ENCODE measurements at regions not wholly inside any gene's neighbourhood (a gene's known extent, or its start where the extent isn't known, plus 50 kb on each side); places are given as distances from the start of the nearest gene placed in this dataset.
"Not testable (repeated sequence)": the region's sequence is repeated elsewhere in the genome, so short reads cannot be mapped to it uniquely, and the experiment has no call there.

DNA sequence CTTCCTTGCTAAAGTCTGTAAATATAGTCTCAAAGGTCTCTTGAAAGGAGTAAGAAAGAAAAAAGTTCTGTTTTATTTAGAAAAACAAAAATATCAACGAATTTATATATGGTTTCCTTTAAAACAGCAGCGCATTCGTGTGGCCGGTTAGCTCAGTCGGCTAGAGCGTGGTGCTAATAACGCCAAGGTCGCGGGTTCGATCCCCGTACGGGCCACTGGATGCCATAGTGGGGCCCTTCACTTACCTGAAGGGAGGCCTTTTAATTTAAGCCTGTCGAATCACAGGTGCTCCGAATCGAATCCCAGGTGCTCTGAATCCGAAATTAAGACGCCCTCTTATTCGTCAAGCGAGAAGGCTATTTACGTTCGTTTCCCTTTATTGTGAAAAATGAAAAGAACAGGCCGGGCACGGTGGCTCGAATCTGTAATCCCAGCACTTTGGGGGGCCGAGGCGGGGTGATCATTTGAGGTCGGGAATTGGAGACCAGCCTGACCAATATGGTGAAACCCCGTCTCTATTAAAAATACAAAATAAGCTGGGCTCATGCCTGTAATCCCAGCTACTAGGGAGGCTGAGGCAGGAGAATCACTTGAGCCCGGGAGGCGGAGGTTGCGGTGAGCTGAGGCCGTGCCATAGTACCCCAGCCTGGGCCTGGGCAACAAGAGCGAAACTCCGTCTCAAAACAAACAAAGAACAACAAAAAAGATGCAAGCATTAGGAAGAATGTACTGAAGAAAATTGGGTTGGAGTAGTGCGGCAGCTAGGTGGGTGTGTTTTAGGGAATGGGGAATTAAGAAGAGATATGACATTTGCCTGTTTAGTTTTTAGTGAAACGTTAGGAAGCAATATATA is 195.8 kb upstream of the ZNF184 start:
- no peak for DNase-seq

DNA sequence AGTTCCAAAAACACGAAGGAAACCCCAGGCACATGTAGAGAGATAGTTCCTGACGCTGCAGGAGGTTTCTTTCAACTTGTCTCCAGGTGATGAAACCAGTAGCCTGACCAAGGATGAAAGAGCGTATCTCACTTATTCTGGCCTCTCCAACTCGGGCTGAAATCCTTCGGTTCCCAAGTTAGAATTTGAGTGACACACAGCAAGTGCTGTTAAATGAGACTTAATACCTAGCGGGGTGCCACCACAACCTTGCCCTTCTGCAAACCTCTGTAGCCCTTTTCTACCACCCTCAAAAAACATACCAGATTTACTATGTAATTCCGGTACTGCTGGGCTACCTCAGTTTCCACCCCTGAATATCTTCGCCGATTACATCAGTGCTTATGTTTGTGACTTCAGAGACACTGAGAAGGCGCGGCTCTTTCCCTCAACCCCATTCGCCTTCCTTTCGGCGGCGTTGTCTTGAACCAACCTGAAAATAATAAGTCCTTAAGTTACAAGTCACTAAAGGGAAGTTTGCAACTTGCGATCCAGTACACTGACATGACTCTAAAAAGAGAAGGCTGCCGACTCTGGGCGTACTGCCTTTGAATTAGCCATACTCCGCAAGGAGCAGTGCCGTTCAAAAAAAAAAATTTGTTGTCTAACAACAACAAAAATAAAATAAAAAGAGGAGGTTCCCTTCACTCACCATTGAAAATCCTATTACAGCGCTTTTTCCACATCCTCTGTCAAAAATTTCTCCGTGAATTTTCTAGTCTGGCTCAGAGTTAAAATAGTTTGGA is 194.9 kb upstream of the ZNF184 start:
- no peak for DNase-seq

GRCh38 chr6:27667016-27667656 is 194.2 kb upstream of the ZNF184 start:
- no peak for DNase-seq

DNA sequence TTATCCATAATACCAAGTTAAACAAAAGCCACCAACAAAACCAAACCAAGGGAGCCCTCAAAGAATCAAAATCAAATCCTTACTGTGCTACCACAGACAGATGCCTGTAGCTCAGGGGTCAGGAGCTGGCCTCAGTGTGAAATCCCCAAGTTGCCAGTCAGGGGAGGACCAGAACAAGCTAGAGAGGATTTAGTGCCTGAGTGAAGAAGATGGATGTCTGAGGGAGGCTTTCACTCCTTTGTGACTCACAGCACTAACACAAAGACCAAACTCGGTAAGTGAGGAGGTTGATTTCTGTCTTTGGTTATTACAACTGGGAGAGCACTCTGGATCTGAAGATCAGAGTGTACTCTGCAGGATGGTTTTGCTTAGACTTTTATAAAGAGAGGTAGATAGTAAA is 189.9 kb upstream of the ZNF184 start:
- DNase-seq: no peak

GRCh38 chr6:27662212-27662611 is 189.3 kb upstream of the ZNF184 start:
- not testable (repeated sequence) for DNase-seq

GRCh38 chr6:27653143-27653825 is 180.4 kb upstream of the ZNF184 start:
- DNase-seq: not testable (repeated sequence)

DNA sequence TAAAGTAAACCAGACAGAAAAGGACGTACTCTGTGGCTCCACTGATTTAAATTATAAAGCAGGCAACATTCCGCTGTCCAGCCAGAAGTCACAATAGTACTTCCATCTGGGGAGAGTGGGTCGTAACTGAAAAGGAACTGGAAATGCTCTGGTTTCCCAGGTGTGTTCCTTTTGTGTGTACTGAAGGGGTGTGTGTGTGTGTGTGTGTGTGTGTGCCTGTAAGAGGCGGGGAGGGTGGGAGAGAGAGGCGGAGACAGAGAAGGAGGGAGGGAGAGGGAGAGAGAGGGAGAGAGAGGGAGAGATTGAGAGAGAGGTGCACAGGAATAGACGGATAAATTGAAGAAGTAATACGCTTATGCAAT is 178.4 kb upstream of the ZNF184 start:
- DNase-seq: no peak

- no peak for DNase-seq
Observed at GRCh38 chr6:27650620-27651370, 177.9 kb upstream of the ZNF184 start.

GRCh38 chr6:27644528-27644927 is 171.6 kb upstream of the ZNF184 start:
- no peak for DNase-seq

DNA sequence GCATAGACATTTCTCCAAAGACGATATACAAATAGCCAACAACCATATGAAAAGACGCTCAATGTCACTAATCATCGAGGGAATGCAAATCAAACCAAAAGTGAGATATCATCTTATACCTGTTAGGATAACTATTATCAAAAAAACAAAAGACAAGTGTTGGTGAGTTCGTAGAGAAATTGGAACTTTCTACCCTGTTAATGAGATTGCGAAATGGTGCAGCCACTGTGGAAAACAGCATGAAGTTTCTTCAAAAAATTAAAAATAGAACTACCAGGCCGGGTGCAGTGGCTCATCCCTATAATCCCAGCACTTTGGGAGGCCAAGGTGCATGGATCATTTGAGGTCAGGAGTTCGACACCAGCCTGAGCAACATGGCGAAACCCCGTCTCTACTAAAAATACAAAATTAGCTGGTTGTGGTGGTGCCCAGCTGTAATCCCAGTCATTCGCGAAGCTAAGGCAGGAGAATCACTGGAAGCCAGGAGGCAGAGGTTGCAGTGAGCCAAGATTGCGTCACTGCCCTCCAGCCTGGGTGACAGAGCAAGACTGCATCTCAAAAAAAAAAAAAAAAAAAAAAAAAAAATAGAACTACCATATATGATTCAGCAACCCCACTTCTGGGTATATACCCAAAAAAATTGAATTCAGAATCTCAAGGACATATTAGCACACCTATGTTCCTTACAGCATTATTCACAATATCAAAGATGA is 170.0 kb upstream of the ZNF184 start:
- DNase-seq: no peak

DNA sequence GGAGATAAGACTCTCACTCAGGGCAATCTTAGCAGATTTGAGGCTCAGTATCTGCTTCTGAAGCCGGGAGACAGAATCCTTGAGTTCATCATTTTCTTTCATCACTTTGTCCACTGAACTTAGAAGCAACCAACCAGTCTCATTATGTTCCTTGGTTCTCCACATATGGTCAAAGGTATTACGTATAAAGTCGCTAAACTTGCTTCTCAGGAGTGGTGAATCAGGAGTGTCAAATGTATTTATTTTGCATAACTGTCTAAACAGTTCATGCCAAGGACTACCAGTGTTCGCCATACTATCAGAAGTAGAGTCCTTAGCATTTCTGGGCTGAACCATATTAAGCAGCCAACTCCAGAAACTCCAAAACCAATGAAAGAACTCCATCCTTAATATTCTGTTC is 163.0 kb upstream of the ZNF184 start:
- DNase-seq: not testable (repeated sequence)

DNA sequence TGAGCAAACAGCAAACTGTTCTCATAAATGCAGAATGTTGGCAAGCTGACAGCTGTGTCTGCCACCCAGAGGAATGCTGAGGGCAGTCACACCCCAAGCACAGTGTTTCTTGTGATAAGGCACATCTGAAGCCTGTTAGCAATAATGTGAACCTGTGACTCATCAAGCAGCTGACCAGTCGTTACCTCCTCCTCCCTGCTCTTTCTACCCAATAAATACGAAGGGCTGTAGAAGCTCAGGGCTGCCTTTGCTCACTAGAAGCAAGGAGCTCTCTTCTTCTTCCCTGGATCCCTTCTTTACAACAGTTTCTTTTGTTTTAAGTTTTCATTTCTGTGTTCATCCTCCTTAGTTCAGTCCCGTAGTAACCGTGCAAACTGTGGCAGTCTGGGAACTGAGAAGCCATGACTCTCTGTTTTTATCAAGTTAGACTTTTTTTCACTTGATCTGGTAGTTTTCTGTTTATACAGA is 160.3 kb upstream of the ZNF184 start:
- DNase-seq: not testable (repeated sequence)

- DNase-seq: no peak
Observed at GRCh38 chr6:27631609-27631916, 158.7 kb upstream of the ZNF184 start.

GRCh38 chr6:27630727-27631608 is 158.1 kb upstream of the ZNF184 start:
- DNase-seq: peak; percentile 52

DNA sequence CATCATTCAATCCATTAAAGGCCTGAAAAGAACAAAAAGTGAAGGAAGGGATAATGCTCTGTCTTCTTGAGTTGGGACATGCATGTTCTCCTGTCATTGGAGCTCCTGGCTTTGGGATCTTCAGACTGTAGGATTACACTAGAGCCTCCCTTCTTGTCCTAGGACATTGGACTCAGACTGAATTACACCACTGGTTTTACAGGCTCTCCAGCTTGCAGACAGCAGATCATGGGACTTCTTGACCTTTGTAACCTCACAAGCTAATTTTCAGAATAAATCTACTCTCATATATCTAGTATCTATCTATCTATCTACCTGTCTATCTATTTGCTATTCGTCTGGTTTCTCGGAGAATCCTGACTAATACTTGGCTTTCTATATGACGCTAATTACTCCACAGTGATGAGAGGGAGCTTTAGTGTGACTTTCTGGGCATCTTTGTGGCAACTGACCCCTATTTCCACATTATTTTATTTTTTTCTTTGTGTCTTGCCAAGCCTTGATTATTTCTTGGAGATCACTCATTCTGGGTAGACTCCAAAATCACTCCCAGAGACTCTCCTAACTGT is 151.9 kb upstream of the ZNF184 start:
- DNase-seq: no peak

GRCh38 chr6:27623103-27623502 is 150.2 kb upstream of the ZNF184 start:
- DNase-seq: no peak

DNA sequence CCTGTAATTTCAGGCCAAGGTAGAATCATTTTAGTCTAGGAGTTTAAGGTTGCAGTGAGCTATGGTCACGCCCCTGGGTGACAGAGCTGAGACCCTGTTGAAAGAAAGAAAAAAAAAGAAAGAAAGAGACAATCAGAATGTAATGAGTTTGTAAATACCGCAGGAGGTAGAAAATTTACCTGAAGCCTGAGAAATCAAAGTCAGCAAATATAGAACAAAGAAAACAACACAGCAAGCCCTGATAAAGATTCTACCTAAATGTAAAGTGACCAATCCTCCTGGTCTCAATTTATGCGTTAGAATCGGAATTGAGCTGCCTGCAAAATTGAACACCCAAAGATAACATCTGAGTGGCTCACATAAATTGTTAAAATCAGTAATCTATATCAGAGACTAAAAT is 146.5 kb upstream of the ZNF184 start:
- DNase-seq: no peak

GRCh38 chr6:27617700-27618689 is 145.1 kb upstream of the ZNF184 start:
- DNase-seq: no peak
